ENCODE measurements at regions not wholly inside any gene's neighbourhood (a gene's known extent, or its start where the extent isn't known, plus 50 kb on each side); places are given as distances from the start of the nearest gene placed in this dataset.
"Not testable (repeated sequence)": the region's sequence is repeated elsewhere in the genome, so short reads cannot be mapped to it uniquely, and the experiment has no call there.

DNA sequence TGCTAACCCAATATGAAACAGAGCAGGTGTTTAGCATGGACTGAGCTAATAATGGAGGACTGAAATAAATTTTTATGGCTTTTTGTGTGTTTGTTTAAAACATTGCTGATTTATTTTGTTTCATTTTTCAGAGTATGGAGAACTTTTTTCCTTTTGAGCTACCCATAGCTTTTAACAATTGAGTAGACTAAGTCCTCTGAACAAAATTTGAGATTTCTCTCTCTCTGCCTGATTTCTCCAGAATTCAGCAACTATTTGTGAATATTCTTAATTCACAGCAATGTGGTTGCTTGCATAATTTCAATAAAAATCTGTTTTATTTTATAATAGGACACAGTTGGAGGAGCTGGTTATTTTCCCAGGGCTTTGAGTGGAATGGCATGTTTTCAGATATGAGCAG, 103.7 kb downstream of the TPBG start:
- Histone ChIP-seq H3K4me3 (no peak overlapping the region), H3K27ac (no peak overlapping the region), H3K27me3 (no peaks in the 10 kb centered on the region), H3K9me3 (no peaks in the 10 kb centered on the region), H3K9ac (ENCODE audit: low read depth in 2 of 2, low read length in 2 of 2) (no peak overlapping the region), H3K4me1 (no peaks in the 10 kb centered on the region), H3K36me3 (no peaks in the 10 kb centered on the region)
- TF ChIP-seq, protein P1, sequence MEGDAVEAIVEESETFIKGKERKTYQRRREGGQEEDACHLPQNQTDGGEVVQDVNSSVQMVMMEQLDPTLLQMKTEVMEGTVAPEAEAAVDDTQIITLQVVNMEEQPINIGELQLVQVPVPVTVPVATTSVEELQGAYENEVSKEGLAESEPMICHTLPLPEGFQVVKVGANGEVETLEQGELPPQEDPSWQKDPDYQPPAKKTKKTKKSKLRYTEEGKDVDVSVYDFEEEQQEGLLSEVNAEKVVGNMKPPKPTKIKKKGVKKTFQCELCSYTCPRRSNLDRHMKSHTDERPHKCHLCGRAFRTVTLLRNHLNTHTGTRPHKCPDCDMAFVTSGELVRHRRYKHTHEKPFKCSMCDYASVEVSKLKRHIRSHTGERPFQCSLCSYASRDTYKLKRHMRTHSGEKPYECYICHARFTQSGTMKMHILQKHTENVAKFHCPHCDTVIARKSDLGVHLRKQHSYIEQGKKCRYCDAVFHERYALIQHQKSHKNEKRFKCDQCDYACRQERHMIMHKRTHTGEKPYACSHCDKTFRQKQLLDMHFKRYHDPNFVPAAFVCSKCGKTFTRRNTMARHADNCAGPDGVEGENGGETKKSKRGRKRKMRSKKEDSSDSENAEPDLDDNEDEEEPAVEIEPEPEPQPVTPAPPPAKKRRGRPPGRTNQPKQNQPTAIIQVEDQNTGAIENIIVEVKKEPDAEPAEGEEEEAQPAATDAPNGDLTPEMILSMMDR (IDR thresholded peaks at IDR 0.05): no peak
- no peak for DNase-seq
- intact Hi-C loops (cut with DNase I): no loop called here

DNA sequence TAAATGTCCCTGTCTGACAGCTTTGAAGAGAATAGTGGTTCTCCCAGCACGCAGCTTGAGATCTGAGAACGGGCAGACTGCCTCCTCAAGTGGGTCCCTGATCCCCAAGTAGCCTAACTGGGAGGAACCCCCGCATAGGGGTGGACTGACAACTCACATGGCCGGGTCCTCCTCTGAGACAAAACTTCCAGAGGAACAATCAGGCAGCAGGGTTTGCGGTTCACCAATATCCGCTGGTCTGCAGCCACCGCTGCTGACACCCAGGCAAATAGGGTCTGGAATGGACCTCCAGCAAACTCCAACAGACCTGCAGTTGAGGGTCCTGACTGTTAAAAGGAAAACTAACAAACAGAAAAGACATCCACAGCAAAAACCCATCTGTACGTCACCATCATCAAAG, 106.5 kb downstream of the TPBG start:
- H3K9ac ChIP-seq (ENCODE audit: low read depth in 2 of 2, low read length in 2 of 2); H3K27ac ChIP-seq; H3K36me3 ChIP-seq; H3K27me3 ChIP-seq; H3K4me3 ChIP-seq; H3K9me3 ChIP-seq; DNase-seq; intact Hi-C loops (cut with DNase I); H3K4me1 ChIP-seq: not testable (repeated sequence)

DNA sequence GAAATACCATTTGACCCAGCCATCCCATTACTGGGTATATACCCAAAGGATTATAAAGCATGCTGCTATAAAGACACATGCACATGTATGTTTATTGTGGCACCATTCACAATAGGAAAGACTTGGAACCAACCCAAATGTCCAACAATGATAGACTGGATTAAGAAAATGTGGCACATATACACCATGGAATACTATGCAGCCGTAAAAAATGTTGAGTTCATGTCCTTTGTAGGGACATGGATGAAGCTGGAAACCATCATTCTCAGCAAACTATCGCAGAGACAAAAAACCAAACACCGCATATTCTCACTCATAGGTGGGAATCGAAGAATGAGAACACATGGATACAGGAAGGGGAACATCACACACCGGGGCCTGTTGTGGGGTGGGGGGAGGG, 111.5 kb downstream of the TPBG start:
- H3K27ac ChIP-seq; H3K27me3 ChIP-seq; H3K4me1 ChIP-seq; H3K9me3 ChIP-seq; H3K4me3 ChIP-seq; DNase-seq; intact Hi-C loops (cut with DNase I); H3K9ac ChIP-seq (ENCODE audit: low read depth in 2 of 2, low read length in 2 of 2); H3K36me3 ChIP-seq: not testable (repeated sequence)

DNA sequence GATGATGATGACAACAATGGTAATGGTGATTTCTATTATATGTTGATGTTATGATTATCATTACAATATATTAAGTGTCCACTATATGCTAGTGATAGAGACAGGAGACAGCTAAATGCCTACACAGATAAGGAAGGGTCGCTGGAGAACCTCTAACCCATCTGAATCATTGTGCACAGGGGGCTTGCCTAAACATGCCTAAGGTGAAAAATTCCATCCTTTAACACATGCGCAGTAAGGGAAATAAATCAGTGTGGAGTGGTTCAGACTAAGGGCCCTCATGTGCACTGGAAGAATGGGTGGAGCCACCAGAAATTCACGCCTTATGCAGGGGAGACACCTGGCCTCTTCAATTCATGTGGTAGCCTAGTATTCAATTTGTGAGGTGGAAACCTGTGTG, 120.4 kb downstream of the TPBG start:
- Histone ChIP-seq H3K4me1 (no peaks in the 10 kb centered on the region), H3K4me3 (no peak overlapping the region), H3K9me3 (no peaks in the 10 kb centered on the region), H3K36me3 (no peaks in the 10 kb centered on the region), H3K9ac (ENCODE audit: low read depth in 2 of 2, low read length in 2 of 2) (no peak overlapping the region), H3K27me3 (no peaks in the 10 kb centered on the region), H3K27ac (no peak overlapping the region)
- TF ChIP-seq, protein P1 (IDR thresholded peaks at IDR 0.05): no peak
- no peak for DNase-seq
- intact Hi-C loops (cut with DNase I): no loop called here

DNA sequence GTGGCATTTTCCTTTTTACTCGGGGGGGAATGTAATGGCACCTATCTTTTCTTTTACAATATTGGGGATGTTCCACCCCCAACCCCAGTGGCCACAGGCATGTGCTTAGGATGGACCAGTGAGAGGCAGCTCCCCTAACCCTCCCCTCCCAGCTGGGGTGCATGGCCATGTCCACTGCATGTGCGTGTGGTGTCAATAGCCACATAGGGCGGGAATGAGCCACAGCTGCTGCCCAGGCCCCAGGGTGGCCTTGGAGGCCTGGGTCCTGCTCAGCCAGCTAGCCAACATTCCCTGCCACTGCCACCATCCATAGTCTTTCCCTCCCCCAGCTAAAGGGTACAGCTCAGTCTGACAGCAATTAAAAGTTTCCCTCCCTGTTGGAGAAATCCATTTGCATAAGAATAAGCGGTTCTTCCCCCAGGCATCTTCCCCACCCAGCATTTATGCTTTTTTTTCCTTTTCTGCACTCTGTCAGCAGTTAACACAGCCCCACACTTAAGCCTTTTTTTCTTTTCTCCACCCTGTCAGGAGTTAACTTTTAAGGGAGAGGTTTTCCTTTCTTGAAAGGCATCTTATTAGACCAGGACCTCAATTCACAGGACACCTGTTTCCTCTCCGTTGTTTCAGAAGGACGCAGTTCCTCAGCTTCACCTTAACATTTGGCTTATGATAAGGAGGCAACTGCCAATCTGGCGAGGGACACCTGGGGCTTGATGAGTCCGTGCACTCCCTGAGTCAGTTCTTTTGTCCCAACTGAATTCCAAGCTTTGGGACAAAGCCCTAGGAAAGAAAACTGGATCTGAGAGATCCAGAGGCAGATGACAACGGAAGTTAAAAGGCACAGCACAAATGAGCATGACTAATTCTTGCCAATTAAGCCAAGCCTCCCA, 121.4 kb downstream of the TPBG start:
- Histone ChIP-seq H3K4me3 (no peak overlapping the region), H3K9me3 (no peaks in the 10 kb centered on the region), H3K27me3 (no peaks in the 10 kb centered on the region), H3K36me3 (no peaks in the 10 kb centered on the region), H3K9ac (ENCODE audit: low read depth in 2 of 2, low read length in 2 of 2) (no peak overlapping the region), H3K27ac (no peak overlapping the region), H3K4me1 (no peaks in the 10 kb centered on the region)
- no peak for DNase-seq
- TF ChIP-seq, protein P1 (IDR thresholded peaks at IDR 0.05): no peak
- intact Hi-C loops (cut with DNase I): no loop called here

DNA sequence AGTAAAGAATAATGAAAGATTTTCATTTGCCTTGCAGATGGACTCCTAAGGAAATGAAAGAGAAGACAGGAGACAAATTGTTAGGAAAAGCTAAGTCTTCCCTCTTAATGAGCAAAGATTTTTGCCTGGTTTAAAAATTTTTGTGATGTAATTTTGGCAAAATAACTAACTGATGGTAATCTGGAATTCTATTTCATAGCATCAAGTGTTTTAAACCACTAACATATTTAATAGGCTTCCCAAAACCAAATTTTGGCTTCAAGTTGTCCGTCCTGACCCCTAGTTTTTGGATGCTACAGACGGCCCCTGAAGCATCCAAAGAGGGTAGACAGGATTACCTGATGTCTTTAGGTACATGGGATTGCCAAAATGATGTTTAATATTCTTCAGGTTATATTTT, 124.3 kb downstream of the TPBG start:
- Histone ChIP-seq H3K36me3 (no peaks in the 10 kb centered on the region), H3K27me3 (no peaks in the 10 kb centered on the region), H3K9ac (ENCODE audit: low read depth in 2 of 2, low read length in 2 of 2) (no peak overlapping the region), H3K9me3 (no peaks in the 10 kb centered on the region), H3K27ac (no peak overlapping the region), H3K4me1 (no peaks in the 10 kb centered on the region), H3K4me3 (no peak overlapping the region)
- intact Hi-C loops (cut with DNase I): no loop called here
- TF ChIP-seq, protein P1 (IDR thresholded peaks at IDR 0.05): no peak
- no peak for DNase-seq

Measured in colonic mucosa (tissue), 4 donors.